Peyer's patch (tissue), 4 donors: ENCODE measurements at regions not wholly inside any gene's neighbourhood (a gene's known extent, or its start where the extent isn't known, plus 50 kb on each side); places are given as distances from the start of the nearest gene placed in this dataset.

Experiments
- DNase-seq, 3 donors: peaks; one replicate each; pipeline ENCODE4 v3.0.0-alpha.2; 2017 to 2019
- H3K27ac ChIP-seq, 4 donors: fragments of 200-600 bp; sonication (generic); one replicate each; pipeline ENCODE4 v1.5.1; 2016 to 2019
- H3K27me3 ChIP-seq, 2 donors: fragments of 200-600 bp; sonication (generic); one replicate each; pipeline ENCODE4 v1.5.1; 2019
- H3K36me3 ChIP-seq, 3 donors: fragments of 200-600 bp; sonication (generic); one replicate each; pipeline ENCODE4 v1.5.1; 2016 to 2019
- H3K4me1 ChIP-seq, 4 donors: fragments of 200-600 bp; sonication (generic); one replicate each; pipeline ENCODE4 v1.5.1; 2016 to 2019
- H3K4me3 ChIP-seq, 4 donors: fragments of 200-600 bp; sonication (generic); 1 replicate in 3 of 4; 2 replicates in 1 of 4; pipeline ENCODE4 v1.5.1; 2016 to 2019; ENCODE audit warnings: mild to moderate bottlenecking in 1 of 4
- H3K9me3 ChIP-seq, 4 donors: fragments of 200-600 bp; sonication (generic); one replicate each; pipeline ENCODE4 v1.5.1; 2016 to 2019; ENCODE audit warnings: mild to moderate bottlenecking in 1 of 4
- CTCF ChIP-seq, 6 experiments: fragments of 450-650 bp in 4 of 6; fragments of 200-600 bp in 2 of 6; sonication (generic) in 1 of 6; IDR thresholded peaks; one replicate each; pipeline ENCODE4 v1.5.1; 2017 to 2019; ENCODE audit warnings: antibody characterized with exemption in 6 of 6, mild to moderate bottlenecking in 3 of 6, moderate library complexity in 1 of 6
- POLR2A ChIP-seq, 2 donors: fragments of 450-650 bp; IDR thresholded peaks; one replicate each; pipeline ENCODE4 v1.5.1; 2017; ENCODE audit warnings: antibody characterized with exemption in 2 of 2, mild to moderate bottlenecking in 2 of 2, moderate library complexity in 2 of 2

- Histone ChIP-seq H3K27me3 (no peaks in the 10 kb centered on the region), H3K9me3 (no peaks in the 10 kb centered on the region), H3K36me3 (no peaks in the 10 kb centered on the region), H3K4me3 (no peak overlapping the region), H3K27ac (no peak overlapping the region), H3K4me1 (no peaks in the 10 kb centered on the region)
- DNase-seq = no peak
- TF ChIP-seq CTCF (IDR thresholded peaks at IDR 0.05) = no peak
- TF ChIP-seq POLR2A (IDR thresholded peaks at IDR 0.05) = no peak
Measured at GRCh38 chr13:64900039-64900438, 2330.1 kb downstream of the PCDH9 start.

GRCh38 chr13:64884976-64885375, 2345.2 kb downstream of the PCDH9 start:
- TF ChIP-seq CTCF (IDR thresholded peaks at IDR 0.05) (no peak), POLR2A (IDR thresholded peaks at IDR 0.05) (no peak)
- Histone ChIP-seq H3K27ac (no peak overlapping the region), H3K36me3 (no peaks in the 10 kb centered on the region), H3K9me3 (no peaks in the 10 kb centered on the region), H3K27me3 (no peaks in the 10 kb centered on the region), H3K4me3 (no peak overlapping the region), H3K4me1 (no peaks in the 10 kb centered on the region)
- DNase-seq = no peak

GRCh38 chr13:64877176-64877575, 2353.0 kb downstream of the PCDH9 start:
- Histone ChIP-seq H3K27ac (no peak overlapping the region), H3K4me3 (no peak overlapping the region), H3K36me3 (no peaks in the 10 kb centered on the region), H3K9me3 (peaks cover 0 to 3% (median 0%) of the 10 kb centered on the region in 4 donors), H3K27me3 (no peaks in the 10 kb centered on the region), H3K4me1 (no peaks in the 10 kb centered on the region)
- TF ChIP-seq CTCF (IDR thresholded peaks at IDR 0.05) (no peak), POLR2A (IDR thresholded peaks at IDR 0.05) (no peak)
- no peak for DNase-seq

GRCh38 chr13:64871742-64872141, 2358.4 kb downstream of the PCDH9 start:
- no peaks in the 10 kb centered on the region for H3K27me3 ChIP-seq
- H3K4me3 ChIP-seq = no peak overlapping the region
- DNase-seq = no peak
- no peaks in the 10 kb centered on the region for H3K36me3 ChIP-seq
- no peaks in the 10 kb centered on the region for H3K4me1 ChIP-seq
- no peak for TF ChIP-seq POLR2A (IDR thresholded peaks at IDR 0.05)
- TF ChIP-seq CTCF (IDR thresholded peaks at IDR 0.05) = no peak
- H3K27ac ChIP-seq = no peak overlapping the region
- H3K9me3 ChIP-seq = peaks cover 0 to 6% (median 0%) of the 10 kb centered on the region in 4 donors

GRCh38 chr13:64869539-64869938, 2360.6 kb downstream of the PCDH9 start:
- Histone ChIP-seq H3K36me3 (no peaks in the 10 kb centered on the region), H3K27ac (no peak overlapping the region), H3K4me1 (no peaks in the 10 kb centered on the region), H3K27me3 (no peaks in the 10 kb centered on the region), H3K9me3 (peaks cover 0 to 6% (median 0%) of the 10 kb centered on the region in 4 donors), H3K4me3 (no peak overlapping the region)
- DNase-seq = no peak
- TF ChIP-seq CTCF (IDR thresholded peaks at IDR 0.05) (no peak), POLR2A (IDR thresholded peaks at IDR 0.05) (no peak)

GRCh38 chr13:64867856-64868255, 2362.3 kb downstream of the PCDH9 start:
- Histone ChIP-seq H3K27ac (no peak overlapping the region), H3K4me1 (no peaks in the 10 kb centered on the region), H3K36me3 (no peaks in the 10 kb centered on the region), H3K4me3 (no peak overlapping the region), H3K27me3 (no peaks in the 10 kb centered on the region), H3K9me3 (peaks cover 0 to 6% (median 0%) of the 10 kb centered on the region in 4 donors)
- TF ChIP-seq CTCF (IDR thresholded peaks at IDR 0.05) = no peak
- TF ChIP-seq POLR2A (IDR thresholded peaks at IDR 0.05) = no peak
- DNase-seq = no peak
